ENCODE measurements at regions not wholly inside any gene's neighbourhood (a gene's known extent, or its start where the extent isn't known, plus 50 kb on each side); places are given as distances from the start of the nearest gene placed in this dataset.
"Not testable (repeated sequence)": the region's sequence is repeated elsewhere in the genome, so short reads cannot be mapped to it uniquely, and the experiment has no call there.

DNA sequence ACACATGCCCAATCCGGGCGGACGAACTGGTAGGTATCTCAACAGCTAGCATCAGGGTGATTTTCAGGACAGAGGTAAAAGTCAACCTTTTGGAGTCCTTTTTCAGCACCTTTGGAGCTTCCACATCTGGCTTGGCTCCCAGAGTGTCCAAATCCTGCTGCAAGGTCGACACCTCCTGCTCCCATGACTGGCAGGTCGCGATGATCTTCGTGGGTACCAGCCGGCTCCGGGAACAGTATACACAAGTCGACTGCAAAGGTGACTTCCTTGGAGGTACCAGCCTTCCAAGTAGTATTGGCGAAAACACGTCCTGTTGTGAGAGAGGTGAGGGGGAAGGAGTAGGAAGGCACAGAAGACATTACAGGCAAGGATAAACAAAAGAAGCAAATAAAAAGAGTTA lies 672.7 kb downstream of the TMEM121 start:
- no peak for DNase-seq

GRCh38 chr14:106200541-106201315 lies 674.3 kb downstream of the TMEM121 start:
- peak in 1 of 2 donors; percentile 16 for DNase-seq

- DNase-seq = no peak
Observed at GRCh38 chr14:106201376-106201775, 675.0 kb downstream of the TMEM121 start.

DNA sequence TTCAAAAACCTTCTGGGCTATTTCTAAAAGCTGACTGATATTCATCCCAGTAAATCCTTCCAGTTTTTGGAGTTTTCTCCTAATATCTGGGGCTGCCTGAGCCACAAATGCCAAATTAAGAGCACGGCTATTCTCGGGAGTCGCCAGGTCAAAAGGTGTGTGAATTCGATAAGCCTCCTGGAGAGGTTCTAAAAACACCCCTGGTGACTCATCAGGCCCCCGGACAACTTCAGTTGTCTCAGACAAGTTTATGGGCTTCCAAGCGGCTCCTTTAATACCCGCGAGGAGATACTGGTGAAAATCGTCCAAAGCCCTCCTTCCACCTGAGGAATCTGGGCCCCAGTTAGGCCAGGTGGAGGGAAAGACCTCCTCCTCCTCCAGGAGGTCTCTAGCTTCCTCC lies 677.1 kb downstream of the TMEM121 start:
- no peak for DNase-seq

- no peak for DNase-seq
Observed at GRCh38 chr14:106204063-106204462, 677.7 kb downstream of the TMEM121 start.

- DNase-seq = no peak
Observed at GRCh38 chr14:106207316-106207715, 680.9 kb downstream of the TMEM121 start.

DNA sequence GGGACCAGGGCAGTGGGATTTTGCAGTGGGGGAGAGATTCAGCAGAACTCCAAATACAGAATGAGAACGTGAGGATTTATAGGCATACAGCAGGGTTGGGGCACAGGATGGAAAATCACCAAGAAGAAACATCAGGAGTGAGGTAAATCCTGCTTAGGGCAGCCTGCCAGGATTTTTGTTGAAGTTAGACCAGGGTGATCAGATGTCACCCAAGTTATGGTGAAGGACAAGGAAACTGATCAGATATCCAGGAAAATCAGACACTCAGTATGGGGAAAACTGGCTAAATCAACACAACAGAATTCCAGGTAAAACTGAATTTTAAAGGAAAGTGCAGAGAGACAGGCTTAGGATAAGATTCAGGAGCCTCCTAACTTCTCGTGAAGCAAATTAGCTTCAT lies 682.4 kb downstream of the TMEM121 start:
- DNase-seq = no peak

- DNase-seq = no peak
Observed at GRCh38 chr14:106209755-106210154, 683.4 kb downstream of the TMEM121 start.

DNA sequence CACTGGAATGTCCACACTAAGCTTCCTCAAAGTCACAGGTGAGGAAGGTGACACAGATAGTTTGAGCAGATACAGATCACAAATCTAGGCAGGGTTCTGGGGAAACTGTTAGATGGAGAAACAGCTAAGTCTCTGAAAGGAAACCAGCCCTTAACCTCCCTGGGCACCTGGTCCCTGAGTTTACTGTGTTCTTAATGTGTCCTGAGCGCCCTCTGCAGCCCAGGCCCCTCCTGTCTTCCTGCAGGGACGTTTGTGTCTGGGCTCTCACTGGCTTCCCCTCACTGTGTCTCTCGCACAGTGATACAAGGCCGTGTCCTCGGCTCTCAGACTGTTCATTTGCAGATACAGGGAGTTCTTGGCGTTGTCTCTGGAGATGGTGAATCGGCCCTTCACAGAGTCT lies 684.3 kb downstream of the TMEM121 start:
- no peak for DNase-seq

DNA sequence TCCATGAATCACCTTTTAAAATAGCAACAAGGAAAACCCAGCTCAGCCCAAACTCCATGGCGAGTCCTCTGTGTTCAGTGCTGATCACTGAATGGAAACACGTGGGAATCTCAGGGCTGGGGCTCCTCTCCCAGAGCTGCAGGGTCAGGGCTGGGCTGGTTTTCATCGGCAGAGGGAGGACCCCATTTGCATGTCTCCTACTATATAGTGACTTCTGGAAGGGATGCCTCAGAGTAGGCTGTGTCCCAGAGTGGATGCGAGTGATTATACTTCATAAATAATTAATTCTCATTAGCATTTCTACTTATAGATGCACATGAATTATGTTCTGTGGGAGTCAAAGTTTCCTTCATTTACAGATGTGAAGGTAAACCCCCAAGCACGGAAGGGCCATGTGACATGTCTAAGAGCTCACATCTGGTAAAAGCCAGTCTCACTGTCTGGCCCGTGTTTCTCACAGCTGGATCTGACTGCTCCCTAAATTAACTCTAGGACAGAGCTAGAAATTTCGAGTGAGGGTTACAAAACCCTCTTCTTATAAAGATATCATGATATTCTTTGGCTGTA lies 685.0 kb downstream of the TMEM121 start:
- DNase-seq = no peak

GRCh38 chr14:106215229-106215628 lies 688.8 kb downstream of the TMEM121 start:
- DNase-seq = no peak

DNA sequence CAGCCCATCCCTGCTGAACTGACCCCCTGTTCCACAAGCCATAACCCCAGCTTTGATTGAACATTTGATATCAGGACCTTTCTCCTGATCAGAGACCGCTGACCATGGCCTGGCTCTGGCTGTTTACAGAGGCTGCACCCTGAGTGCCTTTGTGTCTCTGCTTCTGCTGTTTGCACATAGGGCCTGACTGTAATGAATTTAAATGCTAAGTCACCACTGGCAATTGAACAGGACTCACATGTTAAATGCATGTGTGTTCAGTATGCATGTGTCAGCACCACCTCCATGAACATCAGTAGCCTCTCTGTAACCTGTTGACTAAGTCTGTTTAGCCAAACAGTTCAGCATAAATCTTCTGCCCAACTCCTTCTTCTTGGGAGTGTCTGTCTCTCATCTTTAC lies 690.3 kb downstream of the TMEM121 start:
- no peak for DNase-seq

DNA sequence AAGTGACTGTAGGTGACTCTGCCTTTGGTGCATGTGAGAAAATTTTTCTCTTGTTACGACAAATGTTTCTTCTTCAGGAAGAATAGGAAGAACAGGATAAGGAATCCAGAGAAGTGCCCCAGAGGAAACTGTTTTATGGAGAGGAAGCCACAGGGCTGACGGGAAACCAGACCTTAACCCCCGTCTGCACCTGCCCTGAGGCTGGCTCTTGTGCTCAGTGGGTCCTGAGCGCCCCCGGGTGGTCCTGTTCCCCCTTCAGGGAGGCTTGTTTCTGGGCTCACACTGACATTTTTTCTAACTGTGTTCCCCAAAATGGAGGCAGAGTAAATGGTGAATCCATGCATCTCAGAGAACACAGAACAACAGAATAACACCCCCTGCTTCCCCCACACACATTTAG lies 691.8 kb downstream of the TMEM121 start:
- DNase-seq = no peak

DNA sequence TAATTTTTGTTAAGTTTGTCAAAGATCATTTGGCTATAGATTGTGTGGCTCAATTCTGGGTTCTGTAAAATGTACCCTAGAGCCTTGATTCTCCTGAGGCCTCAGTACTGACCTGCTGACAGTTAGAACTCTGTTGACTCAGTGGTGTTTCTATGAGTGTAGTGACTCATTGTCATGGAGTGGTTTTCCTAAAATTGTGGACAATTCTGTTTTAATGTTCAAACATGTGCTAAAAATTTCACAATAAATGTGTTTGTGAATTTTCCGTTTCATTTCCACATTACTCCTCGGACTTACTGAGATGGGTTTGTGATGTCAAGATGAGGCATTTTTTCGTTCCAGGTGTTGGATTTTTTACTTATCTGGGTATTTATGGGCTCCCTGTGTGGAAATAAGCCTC lies 695.9 kb downstream of the TMEM121 start:
- DNase-seq = no peak

DNA sequence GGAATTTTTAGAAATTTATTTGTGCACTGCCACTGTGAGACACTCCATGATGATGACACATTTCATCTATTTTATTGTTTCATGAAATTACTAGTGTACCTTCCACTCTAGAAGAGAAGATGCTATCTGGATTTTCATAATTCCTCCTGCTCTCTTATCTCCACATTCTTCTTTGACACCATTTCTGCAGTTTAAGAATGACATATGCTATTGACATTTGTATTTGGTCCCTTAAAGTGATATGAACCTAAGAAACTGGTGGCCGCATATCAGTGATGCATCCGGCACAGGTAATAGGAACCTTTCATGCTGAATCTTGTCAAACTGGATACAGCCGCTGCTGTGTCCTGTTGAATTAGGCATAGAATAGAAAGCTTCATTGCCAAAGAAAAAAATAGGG lies 696.3 kb downstream of the TMEM121 start:
- no peak for DNase-seq

- DNase-seq = no peak
Observed at GRCh38 chr14:106227793-106228192, 701.4 kb downstream of the TMEM121 start.

- peak in 1 of 2 donors; percentile 22 for DNase-seq
Observed at GRCh38 chr14:106228541-106229158, 702.3 kb downstream of the TMEM121 start.

DNA sequence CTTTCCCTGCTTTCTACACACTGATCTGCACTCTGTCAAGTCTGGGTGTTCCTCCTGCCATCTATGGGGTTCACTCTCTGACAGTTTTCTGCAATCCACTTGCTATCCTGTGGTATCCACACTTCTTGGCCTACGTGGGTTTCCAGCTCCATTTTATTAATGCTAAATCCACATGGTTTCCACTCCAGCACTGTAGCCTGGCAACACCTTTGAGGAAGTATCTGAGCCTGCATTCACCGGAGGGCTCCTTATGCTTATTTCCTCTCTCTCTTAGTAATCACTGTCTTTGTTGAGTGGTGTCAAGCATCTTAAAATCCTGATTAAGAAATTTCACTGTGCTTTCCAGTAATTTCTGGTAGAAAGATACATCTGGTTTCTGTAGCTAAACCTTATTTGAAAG lies 703.7 kb downstream of the TMEM121 start:
- no peak for DNase-seq

GRCh38 chr14:106233191-106233590 lies 706.8 kb downstream of the TMEM121 start:
- DNase-seq = not testable (repeated sequence)

GRCh38 chr14:106234525-106235254 lies 708.3 kb downstream of the TMEM121 start:
- DNase-seq = not testable (repeated sequence)

GRCh38 chr14:106235356-106236159 lies 709.2 kb downstream of the TMEM121 start:
- DNase-seq = no peak

- DNase-seq = no peak
Observed at GRCh38 chr14:106248321-106249192, 722.2 kb downstream of the TMEM121 start.

All from stimulated activated CD4-positive, alpha-beta T cell treated with anti-CD3 and anti-CD28 coated beads, Interleukin-2, amount 100 ng/mL, for 48 hours (primary cell).